ENCODE measurements at regions not wholly inside any gene's neighbourhood (a gene's known extent, or its start where the extent isn't known, plus 50 kb on each side); places are given as distances from the start of the nearest gene placed in this dataset.

- TF ChIP-seq EZH2phosphoT487 (IDR thresholded peaks at IDR 0.05; ENCODE audit: low read depth) (no peak), CTCF (IDR thresholded peaks at IDR 0.05; ENCODE audit: low read depth, low read length) (no peak)
- Histone ChIP-seq H3K27ac (ENCODE audit: low read length) (no peak overlapping the region), H3K4me3 (ENCODE audit: low read length) (no peak overlapping the region), H4K20me1 (ENCODE audit: insufficient read depth, low read length) (no peaks in the 10 kb centered on the region), H3K36me3 (replicated peaks; ENCODE audit: low read depth, low read length) (no peaks in the 10 kb centered on the region), H3K4me2 (ENCODE audit: low read length) (no peak overlapping the region), H3K79me2 (ENCODE audit: low read length) (no peaks in the 10 kb centered on the region), H3K4me1 (ENCODE audit: low read length) (no peaks in the 10 kb centered on the region), H3K27me3 (ENCODE audit: low read depth, low read length) (0 out of 2 replicates have a peak, but pooled peaks cover 3% of the 10 kb centered on the region), H3K9me3 (ENCODE audit: insufficient read depth, low read length) (no peaks in the 10 kb centered on the region), H2AFZ (ENCODE audit: low read depth, low read length) (no peak overlapping the region), H3K9ac (ENCODE audit: low read length) (no peak overlapping the region)
Measured at GRCh38 chr14:56412468-56413434, 166.8 kb upstream of the TMEM260 start.

- Histone ChIP-seq H3K4me3 (ENCODE audit: low read length) (no peak overlapping the region), H3K4me2 (ENCODE audit: low read length) (no peak overlapping the region), H3K9me3 (ENCODE audit: insufficient read depth, low read length) (no peaks in the 10 kb centered on the region), H2AFZ (ENCODE audit: low read depth, low read length) (no peak overlapping the region), H3K27ac (ENCODE audit: low read length) (no peak overlapping the region), H3K36me3 (replicated peaks; ENCODE audit: low read depth, low read length) (no peaks in the 10 kb centered on the region), H3K79me2 (ENCODE audit: low read length) (no peaks in the 10 kb centered on the region), H4K20me1 (ENCODE audit: insufficient read depth, low read length) (no peaks in the 10 kb centered on the region), H3K4me1 (ENCODE audit: low read length) (no peaks in the 10 kb centered on the region), H3K27me3 (ENCODE audit: low read depth, low read length) (0 out of 2 replicates have a peak, but pooled peaks cover 3% of the 10 kb centered on the region), H3K9ac (ENCODE audit: low read length) (no peak overlapping the region)
- TF ChIP-seq CTCF (IDR thresholded peaks at IDR 0.05; ENCODE audit: low read depth, low read length), result no peak
- TF ChIP-seq EZH2phosphoT487 (IDR thresholded peaks at IDR 0.05; ENCODE audit: low read depth), result no peak
Measured at GRCh38 chr14:56413721-56414120, 165.9 kb upstream of the TMEM260 start.

GRCh38 chr14:56414236-56414635, 165.4 kb upstream of the TMEM260 start:
- Histone ChIP-seq H3K4me2 (ENCODE audit: low read length) (no peak overlapping the region), H2AFZ (ENCODE audit: low read depth, low read length) (no peak overlapping the region), H3K36me3 (replicated peaks; ENCODE audit: low read depth, low read length) (no peaks in the 10 kb centered on the region), H3K27me3 (ENCODE audit: low read depth, low read length) (0 out of 2 replicates have a peak, but pooled peaks cover 3% of the 10 kb centered on the region), H3K9me3 (ENCODE audit: insufficient read depth, low read length) (no peaks in the 10 kb centered on the region), H3K79me2 (ENCODE audit: low read length) (no peaks in the 10 kb centered on the region), H3K4me3 (ENCODE audit: low read length) (no peak overlapping the region), H4K20me1 (ENCODE audit: insufficient read depth, low read length) (no peaks in the 10 kb centered on the region), H3K4me1 (ENCODE audit: low read length) (no peaks in the 10 kb centered on the region), H3K9ac (ENCODE audit: low read length) (no peak overlapping the region), H3K27ac (ENCODE audit: low read length) (no peak overlapping the region)
- TF ChIP-seq CTCF (IDR thresholded peaks at IDR 0.05; ENCODE audit: low read depth, low read length), result no peak
- no peak for TF ChIP-seq EZH2phosphoT487 (IDR thresholded peaks at IDR 0.05; ENCODE audit: low read depth)

GRCh38 chr14:56416213-56416612, 163.4 kb upstream of the TMEM260 start:
- H4K20me1 ChIP-seq (ENCODE audit: insufficient read depth, low read length), result no peaks in the 10 kb centered on the region

More at GRCh38 chr14:56416213-56416612, 163.4 kb upstream of the TMEM260 start:
- no peak for TF ChIP-seq CTCF (IDR thresholded peaks at IDR 0.05; ENCODE audit: low read depth, low read length)
- TF ChIP-seq EZH2phosphoT487 (IDR thresholded peaks at IDR 0.05; ENCODE audit: low read depth), result no peak
- Histone ChIP-seq H3K4me1 (ENCODE audit: low read length) (no peaks in the 10 kb centered on the region), H3K79me2 (ENCODE audit: low read length) (no peaks in the 10 kb centered on the region), H3K9me3 (ENCODE audit: insufficient read depth, low read length) (no peaks in the 10 kb centered on the region), H3K4me3 (ENCODE audit: low read length) (no peak overlapping the region), H3K9ac (ENCODE audit: low read length) (no peak overlapping the region), H2AFZ (ENCODE audit: low read depth, low read length) (no peak overlapping the region), H3K27me3 (ENCODE audit: low read depth, low read length) (peaks cover 7% of the 10 kb centered on the region; the same call in 1 of the 2 replicates), H3K36me3 (replicated peaks; ENCODE audit: low read depth, low read length) (no peaks in the 10 kb centered on the region), H3K27ac (ENCODE audit: low read length) (no peak overlapping the region), H3K4me2 (ENCODE audit: low read length) (no peak overlapping the region)

Data from OCI-LY3 (cell line).